Myocyte (in vitro differentiated cells): ENCODE measurements at regions not wholly inside any gene's neighbourhood (a gene's known extent, or its start where the extent isn't known, plus 50 kb on each side); places are given as distances from the start of the nearest gene placed in this dataset.
"Not testable (repeated sequence)": the region's sequence is repeated elsewhere in the genome, so short reads cannot be mapped to it uniquely, and the experiment has no call there.

Experiments
- DNase-seq: peaks from one replicate; pipeline ENCODE4 v3.0.0-alpha.2; 2012; ENCODE audit warnings: low read depth

GRCh38 chr9:2277644-2278043 lies 262.5 kb downstream of the SMARCA2 start:
- not testable (repeated sequence) for DNase-seq

- DNase-seq = not testable (repeated sequence)
These were observed 264.0 kb downstream of the SMARCA2 start for GRCh38 chr9:2279138-2279537.

GRCh38 chr9:2281031-2281802 lies 266.1 kb downstream of the SMARCA2 start:
- DNase-seq = no peak

GRCh38 chr9:2281803-2282185 lies 266.6 kb downstream of the SMARCA2 start:
- DNase-seq = no peak

GRCh38 chr9:2284770-2285169 lies 269.6 kb downstream of the SMARCA2 start:
- no peak for DNase-seq

GRCh38 chr9:2285416-2286332 lies 270.5 kb downstream of the SMARCA2 start:
- no peak for DNase-seq

- DNase-seq = no peak
These were observed 271.2 kb downstream of the SMARCA2 start for GRCh38 chr9:2286333-2286705.

- DNase-seq = no peak
These were observed 271.8 kb downstream of the SMARCA2 start for GRCh38 chr9:2286825-2287455.

GRCh38 chr9:2288309-2288708 lies 273.2 kb downstream of the SMARCA2 start:
- DNase-seq = no peak

GRCh38 chr9:2289263-2289662 lies 274.1 kb downstream of the SMARCA2 start:
- DNase-seq = no peak

GRCh38 chr9:2290382-2290781 lies 275.2 kb downstream of the SMARCA2 start:
- DNase-seq = no peak

- DNase-seq = peak; percentile 99
These were observed 277.0 kb downstream of the SMARCA2 start for GRCh38 chr9:2291980-2292704.

GRCh38 chr9:2292733-2293132 lies 277.6 kb downstream of the SMARCA2 start:
- DNase-seq = no peak

- no peak for DNase-seq
These were observed 282.6 kb downstream of the SMARCA2 start for GRCh38 chr9:2297771-2298170.

- no peak for DNase-seq
These were observed 283.1 kb downstream of the SMARCA2 start for GRCh38 chr9:2298217-2298616.

GRCh38 chr9:2299156-2299842 lies 284.2 kb downstream of the SMARCA2 start:
- peak; percentile 74 for DNase-seq

GRCh38 chr9:2299843-2300205 lies 284.7 kb downstream of the SMARCA2 start:
- no peak for DNase-seq

- DNase-seq = no peak
These were observed 285.2 kb downstream of the SMARCA2 start for GRCh38 chr9:2300325-2300724.

- DNase-seq = no peak
These were observed 287.5 kb downstream of the SMARCA2 start for GRCh38 chr9:2302606-2303005.

- DNase-seq = no peak
These were observed 287.9 kb downstream of the SMARCA2 start for GRCh38 chr9:2303056-2303455.

GRCh38 chr9:2307480-2307879 lies 292.3 kb downstream of the SMARCA2 start:
- no peak for DNase-seq
